Progenitor cell of endocrine pancreas (in vitro differentiated cells): ENCODE measurements at regions not wholly inside any gene's neighbourhood (a gene's known extent, or its start where the extent isn't known, plus 50 kb on each side); places are given as distances from the start of the nearest gene placed in this dataset.

ENCODE experiments used
- DNase-seq: peaks from one replicate; pipeline ENCODE4 v3.0.0; 2021; ENCODE audit warnings: low spot score; ENCODE audit not compliant: unreplicated experiment
- H3K27ac Mint-ChIP-seq: 2 replicates; pipeline ENCODE4 v1.8.0; 2021; ENCODE audit warnings: mild to moderate bottlenecking, moderate library complexity, mixed read lengths
- H3K27me3 Mint-ChIP-seq: 2 replicates; pipeline ENCODE4 v1.8.0; 2021; ENCODE audit warnings: mixed read lengths
- H3K36me3 Mint-ChIP-seq: 2 replicates; pipeline ENCODE4 v1.8.0; 2022; ENCODE audit warnings: mixed read lengths; ENCODE audit not compliant: insufficient read depth
- H3K4me1 Mint-ChIP-seq: 2 replicates; pipeline ENCODE4 v1.8.0; 2021; ENCODE audit warnings: low read depth, mixed read lengths
- H3K4me3 Mint-ChIP-seq: 2 replicates; pipeline ENCODE4 v1.8.0; 2021; ENCODE audit warnings: low read depth, mild to moderate bottlenecking, moderate library complexity, mixed read lengths
- H3K9me3 Mint-ChIP-seq: 2 replicates; pipeline ENCODE4 v1.8.0; 2021; ENCODE audit warnings: low read depth, mixed read lengths
- TF ChIP-seq, protein P1 (sequence below): fragments of 200-600 bp; sonication (generic); IDR thresholded peaks from one replicate; pipeline ENCODE4 v1.5.0; 2021; ENCODE audit warnings: antibody characterized with exemption, mild to moderate bottlenecking; ENCODE audit not compliant: unreplicated experiment

DNA sequence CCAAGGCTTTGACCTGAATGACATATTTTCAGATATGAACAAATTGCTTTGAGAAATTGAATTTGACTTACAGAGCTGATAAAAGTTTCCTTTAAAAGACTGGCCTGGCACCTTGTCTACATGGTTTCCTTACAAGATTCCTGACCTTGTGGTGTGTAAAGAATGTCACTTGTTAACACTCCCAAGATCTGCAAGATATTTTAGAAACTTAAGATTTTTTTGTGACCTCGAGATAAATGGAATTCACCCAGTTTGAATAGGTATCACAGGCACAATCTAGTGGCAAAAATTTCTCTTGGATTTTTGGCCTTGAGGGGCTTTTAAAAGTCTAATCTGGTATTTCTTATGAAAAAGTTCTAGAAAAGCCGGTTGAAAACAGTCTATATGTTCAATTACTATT is 1568.9 kb upstream of the IGFBP7 start:
- TF ChIP-seq, protein P1, sequence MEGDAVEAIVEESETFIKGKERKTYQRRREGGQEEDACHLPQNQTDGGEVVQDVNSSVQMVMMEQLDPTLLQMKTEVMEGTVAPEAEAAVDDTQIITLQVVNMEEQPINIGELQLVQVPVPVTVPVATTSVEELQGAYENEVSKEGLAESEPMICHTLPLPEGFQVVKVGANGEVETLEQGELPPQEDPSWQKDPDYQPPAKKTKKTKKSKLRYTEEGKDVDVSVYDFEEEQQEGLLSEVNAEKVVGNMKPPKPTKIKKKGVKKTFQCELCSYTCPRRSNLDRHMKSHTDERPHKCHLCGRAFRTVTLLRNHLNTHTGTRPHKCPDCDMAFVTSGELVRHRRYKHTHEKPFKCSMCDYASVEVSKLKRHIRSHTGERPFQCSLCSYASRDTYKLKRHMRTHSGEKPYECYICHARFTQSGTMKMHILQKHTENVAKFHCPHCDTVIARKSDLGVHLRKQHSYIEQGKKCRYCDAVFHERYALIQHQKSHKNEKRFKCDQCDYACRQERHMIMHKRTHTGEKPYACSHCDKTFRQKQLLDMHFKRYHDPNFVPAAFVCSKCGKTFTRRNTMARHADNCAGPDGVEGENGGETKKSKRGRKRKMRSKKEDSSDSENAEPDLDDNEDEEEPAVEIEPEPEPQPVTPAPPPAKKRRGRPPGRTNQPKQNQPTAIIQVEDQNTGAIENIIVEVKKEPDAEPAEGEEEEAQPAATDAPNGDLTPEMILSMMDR, result no peak
- DNase-seq, result no peak
- no peak overlapping the region for H3K4me3 Mint-ChIP-seq
- H3K9me3 Mint-ChIP-seq, result peaks cover 6% of the 10 kb centered on the region
- H3K27ac Mint-ChIP-seq, result no peak overlapping the region
- no peaks in the 10 kb centered on the region for H3K36me3 Mint-ChIP-seq
- H3K4me1 Mint-ChIP-seq, result peaks cover 3% of the 10 kb centered on the region
- no peaks in the 10 kb centered on the region for H3K27me3 Mint-ChIP-seq

DNA sequence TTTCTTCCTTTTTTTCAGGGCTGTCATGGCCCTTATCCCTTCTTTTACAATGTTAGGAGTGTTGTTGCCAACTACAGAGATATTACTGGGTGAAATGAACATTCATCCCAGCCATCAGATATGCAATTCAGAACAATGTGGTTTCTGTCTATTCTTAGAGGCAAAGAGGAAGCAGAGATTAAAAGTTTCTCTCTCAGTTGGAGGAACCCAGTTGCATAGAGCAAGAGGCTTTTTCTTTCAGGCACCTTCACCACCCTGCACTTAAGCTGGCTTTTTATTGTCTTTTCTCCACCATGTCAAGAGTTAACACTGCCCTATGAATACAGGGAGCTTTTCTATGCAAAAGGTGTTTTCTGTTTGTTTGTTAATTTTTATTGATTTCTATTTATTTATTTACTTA is 1559.6 kb upstream of the IGFBP7 start:
- H3K4me3 Mint-ChIP-seq, result no peak overlapping the region
- no peaks in the 10 kb centered on the region for H3K36me3 Mint-ChIP-seq
- TF ChIP-seq, protein P1, result no peak
- peaks cover 2% of the 10 kb centered on the region for H3K4me1 Mint-ChIP-seq
- H3K9me3 Mint-ChIP-seq, result peaks cover 9% of the 10 kb centered on the region
- no peak for DNase-seq
- H3K27me3 Mint-ChIP-seq, result no peaks in the 10 kb centered on the region
- no peak overlapping the region for H3K27ac Mint-ChIP-seq

DNA sequence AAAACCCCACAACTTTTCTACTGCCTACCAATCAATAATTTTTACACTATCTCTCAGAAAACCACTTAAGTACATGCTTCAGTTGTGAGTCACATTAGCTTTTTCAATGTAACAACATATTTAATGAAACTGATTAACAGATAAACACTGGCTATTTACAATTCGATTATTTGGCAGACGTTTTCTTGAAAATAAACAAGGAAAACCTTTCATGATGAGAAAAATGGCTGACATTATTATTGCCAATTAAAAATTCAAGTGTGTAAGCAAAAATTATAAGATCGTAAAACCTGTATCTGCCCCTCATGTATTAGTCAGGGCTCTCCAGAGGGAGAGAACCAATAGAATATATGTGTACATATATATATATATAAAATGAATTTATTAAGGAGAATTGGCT is 1555.5 kb upstream of the IGFBP7 start:
- H3K4me1 Mint-ChIP-seq, result peaks cover 2% of the 10 kb centered on the region
- H3K27ac Mint-ChIP-seq, result no peak overlapping the region
- no peaks in the 10 kb centered on the region for H3K36me3 Mint-ChIP-seq
- TF ChIP-seq, protein P1, result no peak
- DNase-seq, result no peak
- no peak overlapping the region for H3K4me3 Mint-ChIP-seq
- peaks cover 15% of the 10 kb centered on the region for H3K9me3 Mint-ChIP-seq
- no peaks in the 10 kb centered on the region for H3K27me3 Mint-ChIP-seq

DNA sequence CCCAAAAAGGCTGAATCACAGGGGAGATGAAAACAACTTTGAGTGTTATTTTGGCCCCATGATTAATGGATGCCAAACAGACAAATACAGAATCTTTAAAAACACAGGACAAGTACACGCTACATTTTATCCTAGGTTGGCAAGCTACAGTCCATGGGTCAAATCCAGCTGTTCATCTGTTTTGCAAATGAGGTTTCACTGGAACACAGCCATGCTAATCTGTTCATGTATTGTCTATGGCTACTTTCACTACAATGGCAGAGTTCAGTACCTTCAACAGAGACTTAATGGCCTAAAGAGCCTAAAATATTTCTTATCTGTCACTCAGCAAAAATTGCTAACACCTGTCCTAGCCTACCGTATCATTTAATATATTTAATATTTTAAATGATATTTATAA is 1548.5 kb upstream of the IGFBP7 start:
- Mint-ChIP-seq H3K4me1 (no peaks in the 10 kb centered on the region), H3K36me3 (no peaks in the 10 kb centered on the region), H3K27me3 (no peaks in the 10 kb centered on the region), H3K9me3 (peaks cover 15% of the 10 kb centered on the region), H3K4me3 (no peak overlapping the region), H3K27ac (no peak overlapping the region)
- no peak for DNase-seq
- TF ChIP-seq, protein P1, result no peak

DNA sequence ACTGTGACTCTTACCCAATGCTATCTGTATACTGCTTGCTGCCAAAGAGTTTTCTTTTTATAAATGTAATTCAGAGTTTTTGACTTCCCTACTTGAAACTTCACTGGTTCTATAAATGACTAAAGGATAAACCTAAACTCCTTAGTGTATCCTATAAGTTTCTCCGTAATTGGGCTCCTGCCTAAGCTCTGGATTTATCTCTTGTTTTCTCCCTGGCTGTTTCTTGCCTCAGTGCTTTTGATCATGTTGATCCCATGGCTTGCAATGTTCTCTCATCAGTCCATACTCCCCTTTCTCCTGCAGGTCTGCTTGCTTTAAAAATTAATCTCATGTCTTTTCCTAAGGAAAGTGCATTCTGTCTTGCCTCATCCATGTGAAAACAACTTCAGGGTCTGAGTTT is 1543.1 kb upstream of the IGFBP7 start:
- H3K27me3 Mint-ChIP-seq, result no peaks in the 10 kb centered on the region
- no peaks in the 10 kb centered on the region for H3K9me3 Mint-ChIP-seq
- TF ChIP-seq, protein P1, result no peak
- H3K4me1 Mint-ChIP-seq, result no peaks in the 10 kb centered on the region
- DNase-seq, result no peak
- H3K27ac Mint-ChIP-seq, result no peak overlapping the region
- no peak overlapping the region for H3K4me3 Mint-ChIP-seq
- H3K36me3 Mint-ChIP-seq, result no peaks in the 10 kb centered on the region
